ENCODE measurements at regions not wholly inside any gene's neighbourhood (a gene's known extent, or its start where the extent isn't known, plus 50 kb on each side); places are given as distances from the start of the nearest gene placed in this dataset.

- TF ChIP-seq CTCF (conservative IDR thresholded peaks at IDR 0.05 in 1 of 2, IDR thresholded peaks at IDR 0.05 in 1 of 2; ENCODE audit: low read depth in 1 of 2, low read length in 2 of 2) = no peak
- TF ChIP-seq EZH2 (IDR thresholded peaks at IDR 0.05; ENCODE audit: low read length, missing control alignments) = no peak
Observed at GRCh38 chr9:1957856-1958255, 57.3 kb upstream of the SMARCA2 start.

Measured in fibroblast of lung (primary cell).